GM19043 (cell line): ENCODE measurements at regions not wholly inside any gene's neighbourhood (a gene's known extent, or its start where the extent isn't known, plus 50 kb on each side); places are given as distances from the start of the nearest gene placed in this dataset.

Experiments used
- ATAC-seq: cut with Tn5 transposase; IDR thresholded peaks from one replicate; pipeline ENCODE4 v1.9.1; 2021; ENCODE audit warnings: low read depth; ENCODE audit not compliant: unreplicated experiment

- ATAC-seq = no peak
Measured at GRCh38 chr3:194075088-194075615, 60.8 kb upstream of the HES1 start.

DNA sequence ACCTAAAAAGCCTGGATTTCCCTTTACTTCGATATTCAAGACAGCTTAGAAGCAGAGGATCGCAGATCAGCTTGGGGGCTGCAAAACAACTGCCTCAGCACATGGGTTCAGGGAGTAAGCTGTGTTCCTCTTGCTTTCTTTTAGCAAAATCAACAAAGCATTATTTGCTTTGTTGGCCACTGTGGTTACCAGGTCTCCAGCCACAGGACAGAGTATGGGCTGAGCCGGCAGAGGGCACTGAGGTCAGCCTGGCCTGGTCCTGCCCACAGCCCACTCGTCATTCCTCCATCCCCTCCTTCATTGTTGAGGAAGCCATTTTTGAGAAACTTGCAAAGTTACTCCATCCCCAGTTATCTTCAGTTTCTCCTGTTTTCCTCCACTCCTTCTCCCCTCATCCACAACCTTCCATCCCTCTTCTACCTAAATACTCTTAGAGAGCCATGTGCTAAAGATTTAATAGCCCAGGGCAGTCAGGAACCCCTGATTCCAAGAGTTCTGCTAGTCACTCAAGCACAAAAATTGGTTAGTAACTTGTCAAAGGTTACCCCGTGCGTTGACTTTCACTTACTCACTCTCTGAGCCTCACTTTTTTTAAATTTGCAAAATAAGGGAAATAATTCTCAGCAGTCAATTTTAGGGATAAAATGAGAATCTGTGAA lies 60.0 kb upstream of the HES1 start:
- no peak for ATAC-seq

GRCh38 chr3:194076475-194076874 lies 59.5 kb upstream of the HES1 start:
- no peak for ATAC-seq

GRCh38 chr3:194077602-194078001 lies 58.3 kb upstream of the HES1 start:
- ATAC-seq = no peak

DNA sequence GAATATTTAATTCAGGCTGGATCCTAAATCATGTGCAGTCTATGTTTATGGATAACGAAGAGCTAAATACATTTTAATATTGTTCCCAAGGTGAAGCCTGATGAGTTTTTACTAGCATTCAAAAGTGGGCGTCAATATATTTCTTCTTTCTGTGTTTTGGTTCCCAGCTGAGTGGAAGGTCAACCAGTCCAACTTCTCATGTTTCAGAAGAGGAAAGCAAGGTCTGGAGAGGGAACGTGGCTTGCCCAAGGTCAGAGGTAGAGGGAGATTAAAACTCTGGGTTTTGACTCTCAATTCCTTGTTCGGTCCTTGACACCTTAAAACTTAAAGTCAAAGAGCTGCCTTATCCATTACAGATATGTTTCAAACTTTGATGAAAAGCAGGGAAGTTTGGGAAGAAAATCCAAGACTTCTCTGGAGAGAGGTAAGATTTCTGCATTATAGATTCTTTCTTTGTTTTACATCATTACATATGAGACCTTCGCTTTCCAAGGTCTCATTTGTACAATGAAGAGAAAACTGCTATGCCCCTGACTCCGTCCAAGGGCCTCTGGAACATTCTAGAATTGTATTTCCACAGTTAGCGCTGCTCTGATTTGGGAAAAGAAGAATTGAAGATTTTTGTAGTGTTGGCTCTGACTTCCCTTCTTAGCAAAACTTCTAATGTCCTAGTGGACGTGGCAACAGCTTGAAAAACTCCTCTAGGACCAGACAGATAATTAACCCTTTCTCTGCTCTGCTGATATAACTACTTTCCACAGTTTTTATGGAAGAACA lies 57.7 kb upstream of the HES1 start:
- no peak for ATAC-seq

- no peak for ATAC-seq
Measured at GRCh38 chr3:194079702-194080172, 56.2 kb upstream of the HES1 start.

GRCh38 chr3:194080436-194080835 lies 55.5 kb upstream of the HES1 start:
- no peak for ATAC-seq

DNA sequence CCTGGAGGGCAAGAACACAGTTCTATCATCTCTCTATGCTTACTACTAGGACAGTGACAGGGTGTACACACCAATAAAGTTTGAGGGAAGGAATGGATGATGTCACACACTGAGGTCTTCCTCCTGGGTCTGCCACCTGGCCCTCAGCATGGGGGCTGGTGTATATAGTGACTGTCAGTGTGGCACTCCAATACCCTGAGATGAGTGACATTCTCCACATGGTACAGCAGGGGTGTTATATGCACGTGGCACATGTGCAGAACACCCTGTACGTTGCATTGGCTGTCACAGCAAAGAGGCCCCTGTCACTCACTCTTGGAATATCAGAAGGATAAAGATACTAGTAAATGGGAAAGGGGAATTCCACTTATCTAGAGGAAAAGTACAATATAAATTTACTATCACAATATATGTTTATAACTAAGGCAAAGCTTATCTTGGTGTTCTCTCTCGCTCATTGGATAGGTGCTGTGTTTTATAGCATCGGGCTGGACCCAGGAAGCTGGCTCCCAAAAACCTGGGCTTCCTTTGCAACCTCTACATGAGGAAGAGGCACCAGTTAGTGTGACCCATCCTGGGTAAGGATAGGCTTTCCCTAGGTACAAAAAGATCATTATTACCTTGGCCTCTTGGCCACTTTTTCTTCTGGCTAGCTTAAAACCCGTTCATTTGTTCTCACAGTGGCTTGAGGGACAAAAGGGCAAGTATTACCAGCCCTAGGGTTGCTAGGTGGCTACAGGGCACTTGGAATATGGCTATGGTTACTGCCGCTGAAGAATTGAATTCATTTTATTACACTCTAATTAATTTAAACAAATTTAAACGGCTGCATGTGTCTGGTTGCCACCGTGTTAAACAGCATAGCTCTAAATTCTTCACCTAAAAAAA lies 54.8 kb upstream of the HES1 start:
- no peak for ATAC-seq

DNA sequence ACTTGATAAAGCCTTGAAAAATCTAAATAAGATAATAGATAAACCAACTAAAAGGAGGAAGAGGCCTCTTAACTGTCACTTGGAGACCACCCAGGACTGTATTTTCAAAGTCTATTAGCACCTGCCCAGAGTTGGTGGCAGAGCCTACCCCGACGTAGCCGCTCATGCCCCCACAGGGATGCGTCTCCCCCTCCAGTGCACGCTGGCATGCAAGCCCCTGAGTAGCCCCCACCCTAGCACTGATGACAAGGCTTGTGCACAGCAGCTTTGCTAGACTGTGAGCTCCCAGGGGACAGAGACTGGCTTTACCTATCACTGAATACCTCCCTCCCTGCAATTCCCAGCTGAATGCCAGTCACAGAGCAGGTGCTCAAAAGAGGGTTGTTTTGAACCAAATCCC lies 54.1 kb upstream of the HES1 start:
- ATAC-seq = no peak

DNA sequence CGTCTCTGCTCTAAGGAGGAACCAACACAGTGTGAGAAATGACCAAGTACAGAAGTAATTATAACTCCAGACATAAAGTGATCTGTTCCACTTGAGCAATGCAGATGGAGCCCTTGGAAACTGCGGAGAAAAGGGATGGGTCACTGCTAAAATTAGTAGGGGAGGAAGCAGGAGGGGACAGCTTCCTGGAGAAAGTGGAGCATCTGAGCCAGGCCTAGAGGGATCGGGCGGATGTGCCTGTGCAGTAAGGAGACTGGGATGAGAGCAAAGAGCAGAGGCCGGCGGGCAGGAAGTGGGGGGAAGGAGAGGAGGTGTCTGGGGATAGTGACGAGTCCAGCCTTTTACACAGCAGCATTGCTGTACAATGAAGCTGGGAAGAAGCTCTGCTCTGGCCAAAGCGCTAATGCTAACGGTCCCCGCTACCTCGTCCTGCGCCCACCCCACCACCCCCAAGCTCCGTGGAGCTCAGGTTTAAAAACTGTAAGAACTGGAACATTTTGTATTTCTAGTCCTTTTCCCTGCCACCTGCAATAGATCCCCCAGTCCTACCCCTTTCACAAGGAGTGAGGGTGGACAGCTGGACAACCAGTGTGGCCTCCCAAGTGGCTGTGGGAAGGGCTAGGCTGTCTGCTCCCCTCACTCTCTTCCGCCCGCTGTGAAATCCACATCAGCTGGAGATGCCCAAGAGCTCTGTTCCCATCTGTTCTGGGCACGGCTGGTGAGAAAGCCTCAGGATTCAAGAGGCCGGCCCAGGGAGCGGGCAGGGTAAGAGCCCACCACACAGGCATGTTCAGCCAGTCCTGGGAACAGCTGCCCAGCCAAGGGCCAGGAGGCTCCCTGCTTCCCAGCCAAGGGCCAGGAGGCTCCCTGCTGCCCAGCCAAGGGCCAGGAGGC lies 53.0 kb upstream of the HES1 start:
- ATAC-seq = no peak

DNA sequence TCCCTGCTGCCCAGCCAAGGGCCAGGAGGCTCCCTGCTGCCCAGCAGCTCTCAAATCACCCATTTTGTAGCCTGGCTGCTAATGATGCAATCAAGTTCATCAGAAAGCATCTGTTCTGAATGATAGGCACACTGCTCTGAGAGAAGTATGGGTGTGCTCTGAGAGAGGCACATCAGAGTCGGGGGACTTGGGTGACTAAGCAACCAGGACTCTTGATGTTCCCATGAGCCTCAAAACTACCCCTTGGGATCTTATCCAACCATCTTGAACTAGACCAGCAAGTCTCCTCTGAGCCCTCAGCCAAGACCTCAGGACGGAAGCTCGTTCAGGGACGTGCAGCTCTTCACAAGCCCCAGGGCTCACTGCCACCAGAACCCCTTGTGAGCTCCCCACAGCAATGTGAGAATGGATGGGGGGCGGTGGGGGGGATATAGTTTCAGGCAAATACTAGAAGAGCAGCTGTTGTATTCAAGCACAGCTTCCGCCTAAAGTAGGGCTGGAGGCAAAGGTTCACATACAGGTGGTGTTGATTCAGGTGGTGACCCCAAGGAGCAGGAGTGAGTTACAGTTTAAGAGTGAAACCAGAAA lies 52.2 kb upstream of the HES1 start:
- ATAC-seq = peak; percentile 56

DNA sequence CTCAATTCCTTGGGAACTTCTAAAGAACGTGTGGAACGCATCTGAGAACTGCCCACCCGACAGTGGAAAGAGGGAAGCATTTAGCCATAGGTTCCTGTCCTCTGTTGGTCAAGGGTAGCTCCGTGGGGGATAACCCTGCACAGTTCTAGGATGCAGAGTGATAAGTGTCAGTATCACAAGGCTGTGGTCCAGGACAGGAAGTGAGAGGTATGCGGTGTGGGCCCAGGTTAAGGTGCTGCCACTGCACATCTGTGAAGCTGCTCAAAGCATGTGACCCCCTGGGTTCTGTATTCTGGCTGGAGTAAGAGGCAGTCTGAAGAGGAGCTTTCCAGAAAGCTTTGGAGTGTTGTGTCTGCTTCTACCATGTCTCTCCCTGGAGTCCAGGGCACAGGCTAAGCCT lies 51.7 kb upstream of the HES1 start:
- ATAC-seq = peak; percentile 97
